ENCODE measurements at regions not wholly inside any gene's neighbourhood (a gene's known extent, or its start where the extent isn't known, plus 50 kb on each side); places are given as distances from the start of the nearest gene placed in this dataset.
A peak's percentile ranks its signal among the peaks of the same experiment; 100 is the strongest.

DNA sequence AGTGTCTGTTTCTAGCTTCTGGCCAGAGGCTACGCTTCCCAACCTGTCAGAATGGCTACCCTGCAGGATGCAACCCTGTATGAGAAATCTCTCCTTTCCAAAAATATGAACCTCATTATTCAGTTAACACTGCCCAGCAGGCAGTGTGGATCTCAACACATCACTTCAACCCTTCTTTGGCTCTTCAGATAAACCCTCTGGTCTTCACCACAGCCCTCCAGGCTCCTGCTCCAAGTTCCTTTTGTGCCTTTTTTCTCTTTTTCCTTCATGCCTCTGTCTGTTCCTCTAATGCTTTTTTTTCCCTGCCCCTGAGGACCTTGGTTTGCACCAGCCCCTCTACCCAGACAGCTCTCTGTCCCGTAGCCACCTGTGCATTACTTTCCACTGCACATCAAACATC is 207.4 kb downstream of the MYLK4 start:
- POLR2A ChIA-PET, result interaction anchor here (0.7 to 1.0 kb wide), 3 partner anchors 20 to 520 kb away, joined by 3 to 4 read pairs (median 3); no protein-coding TSS in a partner anchor
- ATAC-seq (ENCODE audit: low read depth) (peak; percentile 13), DNase-seq (no peak)
- Mint-ChIP-seq H3K4me1 (peaks cover 17% of the 10 kb centered on the region), H3K27ac (peak overlapping the region; percentile 53), H3K27me3 (peaks cover 81% of the 10 kb centered on the region), H3K9me3 (peaks cover under 1% of the 10 kb centered on the region), H3K36me3 (no peaks in the 10 kb centered on the region), H3K4me3 (peak overlapping the region; percentile 56)

DNA sequence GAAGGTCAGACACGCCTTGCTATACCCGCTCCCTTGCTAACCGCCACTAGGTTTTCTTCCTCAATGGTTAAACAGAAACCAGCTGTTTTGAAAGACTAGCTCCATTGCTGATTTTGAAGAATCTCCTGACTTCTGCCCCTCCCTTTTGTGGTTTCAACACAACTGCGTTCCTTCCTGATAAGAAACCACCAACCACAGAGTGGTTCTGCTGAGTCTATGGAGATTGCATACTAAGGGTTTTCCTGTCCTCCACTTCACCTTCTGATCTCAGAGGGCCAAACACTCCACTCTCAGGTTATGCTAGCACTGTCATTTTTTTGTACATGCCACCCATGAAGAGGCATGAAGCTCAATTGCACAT is 207.9 kb downstream of the MYLK4 start:
- ATAC-seq (ENCODE audit: low read depth) (peak; percentile 90), DNase-seq (no peak)
- H3K9me3 Mint-ChIP-seq, result no peaks in the 10 kb centered on the region
- H3K27me3 Mint-ChIP-seq, result peaks cover 81% of the 10 kb centered on the region
- H3K27ac Mint-ChIP-seq, result peak overlapping the region; percentile 39
- peak overlapping the region; percentile 56 for H3K4me3 Mint-ChIP-seq
- H3K4me1 Mint-ChIP-seq, result peaks cover 17% of the 10 kb centered on the region
- H3K36me3 Mint-ChIP-seq, result no peaks in the 10 kb centered on the region
- POLR2A ChIA-PET, result interaction anchor here (0.7 to 1.0 kb wide), 3 partner anchors 21 to 521 kb away, joined by 3 to 4 read pairs (median 3); no protein-coding TSS in a partner anchor

GRCh38 chr6:2542101-2542857 is 208.4 kb downstream of the MYLK4 start:
- no peak for ATAC-seq (ENCODE audit: low read depth)
- POLR2A ChIA-PET, result interaction anchor here (0.7 to 1.0 kb wide), 2 partner anchors 394 to 521 kb away, joined by 3 read pairs; no protein-coding TSS in a partner anchor
- Mint-ChIP-seq H3K9me3 (no peaks in the 10 kb centered on the region), H3K27me3 (peaks cover 84% of the 10 kb centered on the region), H3K27ac (peak overlapping the region; percentile 39), H3K36me3 (no peaks in the 10 kb centered on the region), H3K4me3 (peak overlapping the region; percentile 56), H3K4me1 (peaks cover 17% of the 10 kb centered on the region)
- DNase-seq, result peak; percentile 30

GRCh38 chr6:2536451-2536850 is 214.3 kb downstream of the MYLK4 start:
- no peak overlapping the region for H3K4me3 Mint-ChIP-seq
- no peak overlapping the region for H3K27ac Mint-ChIP-seq
- ATAC-seq (ENCODE audit: low read depth) (no peak), DNase-seq (no peak)
- no peaks in the 10 kb centered on the region for H3K36me3 Mint-ChIP-seq
- peaks cover 83% of the 10 kb centered on the region for H3K27me3 Mint-ChIP-seq
- peaks cover 1% of the 10 kb centered on the region for H3K9me3 Mint-ChIP-seq
- H3K4me1 Mint-ChIP-seq, result peaks cover 2% of the 10 kb centered on the region
- POLR2A ChIA-PET, result no interaction called here

- H3K27ac Mint-ChIP-seq, result no peak overlapping the region
- H3K27me3 Mint-ChIP-seq, result peaks cover 76% of the 10 kb centered on the region
- peaks cover 1% of the 10 kb centered on the region for H3K9me3 Mint-ChIP-seq
- DNase-seq, result no peak
- H3K4me3 Mint-ChIP-seq, result no peak overlapping the region
- H3K4me1 Mint-ChIP-seq, result peaks cover 2% of the 10 kb centered on the region
- no peak for ATAC-seq (ENCODE audit: low read depth)
- POLR2A ChIA-PET, result no interaction called here
- no peaks in the 10 kb centered on the region for H3K36me3 Mint-ChIP-seq
Measured at GRCh38 chr6:2535506-2535905, 215.2 kb downstream of the MYLK4 start.

DNA sequence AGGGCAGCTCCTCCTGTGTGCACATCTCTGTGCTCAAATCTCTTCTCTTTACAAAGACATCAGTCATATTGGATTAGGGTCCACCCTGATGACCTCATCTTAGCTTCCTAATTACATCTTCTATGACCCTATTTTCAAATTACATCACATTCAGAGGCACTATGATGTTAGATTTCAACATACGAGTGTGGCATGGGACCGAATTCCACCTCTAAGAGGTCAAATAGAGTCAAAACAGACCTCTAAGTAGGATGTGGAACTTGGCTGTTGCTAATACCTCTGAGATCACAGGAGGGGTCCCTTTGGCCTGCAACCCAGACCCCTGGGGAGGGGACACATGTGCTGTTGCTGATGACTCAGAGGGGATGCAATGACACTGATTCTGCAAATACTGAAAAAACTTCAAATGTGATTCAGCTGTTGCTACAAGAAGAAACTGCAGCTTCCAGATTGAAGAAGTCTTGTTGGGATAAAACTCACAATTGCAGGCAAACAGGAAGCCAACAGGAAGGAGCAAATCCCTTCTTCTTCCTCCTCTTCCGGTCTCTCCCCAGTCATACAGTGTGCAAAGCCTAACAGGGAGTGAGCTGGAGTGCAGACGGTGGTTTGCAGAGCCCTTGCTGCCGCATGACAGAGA is 216.2 kb downstream of the MYLK4 start:
- H3K27me3 Mint-ChIP-seq, result peaks cover 72% of the 10 kb centered on the region
- H3K27ac Mint-ChIP-seq, result no peak overlapping the region
- H3K36me3 Mint-ChIP-seq, result no peaks in the 10 kb centered on the region
- ATAC-seq (ENCODE audit: low read depth) (no peak), DNase-seq (no peak)
- H3K4me1 Mint-ChIP-seq, result peaks cover 2% of the 10 kb centered on the region
- POLR2A ChIA-PET, result no interaction called here
- H3K9me3 Mint-ChIP-seq, result peaks cover 1% of the 10 kb centered on the region
- H3K4me3 Mint-ChIP-seq, result no peak overlapping the region

DNA sequence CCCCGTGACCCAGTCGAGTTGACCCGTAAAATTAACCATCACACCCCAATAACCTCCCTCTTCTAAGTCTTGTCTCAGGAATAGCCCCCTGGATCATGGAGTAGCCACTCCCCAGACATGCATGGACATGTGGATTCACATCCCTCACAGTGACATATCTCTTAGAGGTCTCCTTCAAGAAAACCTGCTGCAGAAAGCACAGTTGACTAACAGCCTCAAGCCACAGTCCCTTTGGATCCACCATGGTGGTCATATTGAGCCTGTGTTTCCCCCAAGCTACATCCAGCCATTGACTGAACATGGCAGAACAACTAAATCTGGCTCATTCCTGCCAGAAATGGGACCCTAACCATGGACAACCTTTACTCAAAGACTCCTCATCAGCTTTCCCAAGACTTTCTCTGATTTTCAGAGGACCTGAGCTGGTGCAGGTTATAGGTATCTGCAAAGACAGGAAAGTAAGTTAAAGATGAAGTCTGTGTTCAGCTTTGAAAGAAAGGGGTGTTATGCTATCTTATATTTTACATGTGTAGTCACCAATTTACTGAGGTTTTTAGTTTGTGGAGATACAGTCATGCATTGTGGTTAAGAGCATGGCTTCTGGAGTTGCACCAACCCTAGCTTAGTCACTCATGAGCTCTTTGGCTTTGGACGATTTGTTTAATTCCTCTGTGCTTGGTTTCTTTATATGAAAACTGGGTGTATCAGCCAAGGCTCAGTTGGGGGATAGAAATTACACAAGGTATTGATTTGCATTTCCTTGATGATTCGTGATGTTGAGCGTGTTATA is 219.1 kb downstream of the MYLK4 start:
- ATAC-seq (ENCODE audit: low read depth) (no peak), DNase-seq (no peak)
- peaks cover 2% of the 10 kb centered on the region for H3K4me1 Mint-ChIP-seq
- H3K27me3 Mint-ChIP-seq, result peaks cover 63% of the 10 kb centered on the region
- no peak overlapping the region for H3K4me3 Mint-ChIP-seq
- no peak overlapping the region for H3K27ac Mint-ChIP-seq
- POLR2A ChIA-PET, result no interaction called here
- no peaks in the 10 kb centered on the region for H3K36me3 Mint-ChIP-seq
- H3K9me3 Mint-ChIP-seq, result peaks cover 3% of the 10 kb centered on the region

DNA sequence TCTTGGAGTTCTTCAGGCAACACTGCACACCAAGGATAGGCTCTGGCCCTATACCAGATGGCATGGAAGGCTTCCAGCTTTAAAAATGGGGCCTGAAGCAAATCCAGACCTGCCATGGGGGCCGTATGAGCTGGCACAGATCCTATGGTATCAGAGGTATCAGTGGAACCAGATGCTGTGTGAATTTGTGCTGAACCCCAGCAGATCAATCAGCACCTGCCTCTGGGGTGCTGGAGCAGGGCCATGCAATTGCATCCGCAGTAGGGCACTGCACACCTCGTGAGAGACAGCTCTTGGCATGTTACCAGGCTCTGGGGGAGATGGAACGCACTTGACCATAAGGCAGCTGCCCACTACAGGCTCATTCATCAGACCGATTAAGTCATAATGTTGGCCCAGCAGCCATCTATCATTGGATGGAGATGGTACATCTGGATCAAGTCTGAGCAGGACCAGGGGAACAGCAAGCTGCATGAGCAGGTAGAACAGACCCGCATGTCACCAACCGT is 221.5 kb downstream of the MYLK4 start:
- Mint-ChIP-seq H3K36me3 (peaks cover 1% of the 10 kb centered on the region), H3K4me1 (no peaks in the 10 kb centered on the region), H3K27ac (no peak overlapping the region), H3K4me3 (no peak overlapping the region), H3K9me3 (peaks cover 6% of the 10 kb centered on the region), H3K27me3 (peaks cover 57% of the 10 kb centered on the region)
- DNase-seq (no peak), ATAC-seq (ENCODE audit: low read depth) (no peak)
- POLR2A ChIA-PET, result no interaction called here

DNA sequence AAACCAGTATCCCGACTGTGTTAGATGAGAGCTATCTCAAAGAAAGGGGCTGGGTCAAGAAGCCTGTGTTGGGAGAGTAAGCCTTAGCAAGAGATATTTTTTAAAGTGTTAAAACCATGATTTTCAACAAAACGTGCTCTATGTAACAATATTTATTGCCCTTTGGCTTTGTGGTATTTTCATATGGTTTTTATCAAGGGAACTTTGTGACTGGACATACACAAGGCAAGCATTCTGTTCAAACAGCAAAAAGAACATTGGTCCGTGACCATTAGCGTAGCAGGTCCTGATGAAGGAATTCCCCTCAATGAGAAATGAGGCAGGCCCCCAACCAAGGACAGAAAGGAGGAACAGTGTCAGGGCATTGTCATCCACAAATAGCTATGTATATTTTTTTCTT is 222.6 kb downstream of the MYLK4 start:
- Mint-ChIP-seq H3K27ac (no peak overlapping the region), H3K27me3 (peaks cover 54% of the 10 kb centered on the region), H3K36me3 (peaks cover 3% of the 10 kb centered on the region), H3K4me1 (no peaks in the 10 kb centered on the region), H3K9me3 (peaks cover 16% of the 10 kb centered on the region), H3K4me3 (no peak overlapping the region)
- DNase-seq (no peak), ATAC-seq (ENCODE audit: low read depth) (no peak)
- POLR2A ChIA-PET, result no interaction called here

DNA sequence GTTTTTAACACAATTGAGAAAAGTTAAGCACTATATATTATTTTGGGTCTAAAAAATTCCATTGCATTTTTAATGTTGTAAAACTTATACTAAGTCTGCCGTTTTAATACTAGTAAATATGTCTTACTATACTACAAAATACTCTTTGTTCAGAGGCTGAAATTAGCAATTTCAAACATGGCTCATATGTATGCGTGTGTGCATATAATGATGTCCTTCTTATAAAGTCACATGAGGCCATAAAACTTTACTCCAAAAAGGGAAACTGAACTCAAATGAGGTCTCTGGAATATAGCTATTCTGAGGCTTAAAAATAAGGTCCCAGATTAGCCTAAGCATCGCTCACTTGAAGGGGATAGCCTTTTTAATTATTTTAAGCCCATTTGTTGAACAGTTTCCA is 224.0 kb downstream of the MYLK4 start:
- Mint-ChIP-seq H3K27me3 (peaks cover 52% of the 10 kb centered on the region), H3K27ac (no peak overlapping the region), H3K9me3 (peaks cover 19% of the 10 kb centered on the region), H3K36me3 (peaks cover 5% of the 10 kb centered on the region), H3K4me3 (no peak overlapping the region), H3K4me1 (peaks cover 10% of the 10 kb centered on the region)
- ATAC-seq (ENCODE audit: low read depth), result no peak
- POLR2A ChIA-PET, result no interaction called here
- DNase-seq, result no peak

DNA sequence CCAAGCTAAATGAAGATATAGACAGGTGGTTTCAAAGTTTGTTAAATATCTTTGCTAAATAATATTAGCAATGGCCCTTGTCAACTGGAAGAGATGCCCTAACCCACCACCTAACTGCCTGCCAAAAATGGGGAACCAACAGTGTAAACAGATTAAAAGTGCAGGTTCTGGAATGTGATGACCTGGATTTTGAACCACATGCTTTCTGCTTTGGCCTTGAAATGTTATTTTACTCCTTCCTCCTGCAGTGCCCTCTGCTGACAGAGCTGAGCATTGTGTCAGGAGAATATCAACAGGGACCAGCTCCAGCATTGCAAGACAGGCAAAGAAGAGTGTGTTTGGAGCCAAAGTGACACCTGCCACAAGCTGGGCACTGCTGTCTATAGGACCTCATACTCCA is 226.6 kb downstream of the MYLK4 start:
- Mint-ChIP-seq H3K36me3 (peaks cover 5% of the 10 kb centered on the region), H3K4me1 (peaks cover 10% of the 10 kb centered on the region), H3K4me3 (no peak overlapping the region), H3K9me3 (peaks cover 24% of the 10 kb centered on the region), H3K27ac (no peak overlapping the region), H3K27me3 (peaks cover 56% of the 10 kb centered on the region)
- ATAC-seq (ENCODE audit: low read depth), result no peak
- DNase-seq, result no peak
- POLR2A ChIA-PET, result no interaction called here

DNA sequence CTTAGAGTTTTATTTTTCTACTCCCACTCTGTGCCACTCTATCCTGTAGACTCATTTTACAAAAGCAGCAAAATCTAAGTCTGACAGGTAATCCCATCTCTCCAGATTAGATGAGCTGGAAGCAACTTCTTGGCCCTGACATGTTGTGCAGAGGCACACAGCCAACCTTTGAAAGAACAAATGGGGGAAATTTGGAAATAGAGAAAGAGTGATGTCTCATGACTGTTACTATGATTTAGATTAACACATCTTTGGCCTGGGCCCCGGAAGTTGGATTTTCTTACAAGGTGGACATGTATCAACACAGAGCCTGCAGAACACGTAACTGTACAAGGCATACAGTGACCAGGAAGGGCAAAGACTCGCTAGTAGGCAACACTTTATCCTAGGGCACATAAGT is 227.7 kb downstream of the MYLK4 start:
- DNase-seq (no peak), ATAC-seq (ENCODE audit: low read depth) (no peak)
- Mint-ChIP-seq H3K9me3 (peaks cover 24% of the 10 kb centered on the region), H3K36me3 (peaks cover 5% of the 10 kb centered on the region), H3K27ac (no peak overlapping the region), H3K4me3 (no peak overlapping the region), H3K4me1 (peaks cover 10% of the 10 kb centered on the region), H3K27me3 (peaks cover 52% of the 10 kb centered on the region)
- POLR2A ChIA-PET, result no interaction called here

GRCh38 chr6:2522521-2522920 is 228.2 kb downstream of the MYLK4 start:
- DNase-seq (no peak), ATAC-seq (ENCODE audit: low read depth) (no peak)
- Mint-ChIP-seq H3K36me3 (peaks cover 5% of the 10 kb centered on the region), H3K4me3 (no peak overlapping the region), H3K9me3 (peaks cover 23% of the 10 kb centered on the region), H3K4me1 (peaks cover 10% of the 10 kb centered on the region), H3K27ac (no peak overlapping the region), H3K27me3 (peaks cover 47% of the 10 kb centered on the region)
- POLR2A ChIA-PET, result no interaction called here
